ENCODE measurements at regions not wholly inside any gene's neighbourhood (a gene's known extent, or its start where the extent isn't known, plus 50 kb on each side); places are given as distances from the start of the nearest gene placed in this dataset.

DNA sequence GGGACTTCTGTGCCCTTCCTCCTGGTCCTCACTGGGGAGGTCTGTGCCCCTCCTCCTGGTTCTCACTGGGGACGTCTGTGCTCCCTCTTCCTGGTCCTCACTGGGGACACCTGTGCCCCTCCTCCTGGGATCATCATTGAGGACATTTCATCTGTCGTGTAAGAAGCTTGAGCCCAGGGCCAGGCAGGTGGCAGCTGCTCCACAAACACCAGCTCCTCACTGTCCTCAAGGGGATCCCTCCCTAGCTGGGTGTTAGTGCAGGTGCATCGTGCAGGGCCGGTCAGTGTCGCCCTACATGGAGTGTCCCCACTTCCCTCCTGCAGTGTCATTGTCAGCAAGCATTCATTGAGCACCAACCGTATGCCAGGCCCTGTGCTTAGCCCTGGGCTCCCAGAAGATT is 312.7 kb downstream of the PTPRU start:
- no peak for TF ChIP-seq JUND (IDR thresholded peaks at IDR 0.05; ENCODE audit: low read depth)
- in situ Hi-C loops (cut with HindIII; ENCODE audit: low pct_unique_long_range_greater_than_20kb, low sequenced_read_pairs): no loop called here
- DNase-seq (ENCODE audit: low read depth in 1 of 2, low spot score in 1 of 2): no peak

GRCh38 chr1:29548091-29548490 is 311.8 kb downstream of the PTPRU start:
- no peak for TF ChIP-seq JUND (IDR thresholded peaks at IDR 0.05; ENCODE audit: low read depth)
- no peak for DNase-seq (ENCODE audit: low read depth in 1 of 2, low spot score in 1 of 2)
- in situ Hi-C loops (cut with HindIII; ENCODE audit: low pct_unique_long_range_greater_than_20kb, low sequenced_read_pairs): no loop called here

GRCh38 chr1:29547300-29547699 is 311.0 kb downstream of the PTPRU start:
- in situ Hi-C loops (cut with HindIII; ENCODE audit: low pct_unique_long_range_greater_than_20kb, low sequenced_read_pairs): no loop called here
- no peak for TF ChIP-seq JUND (IDR thresholded peaks at IDR 0.05; ENCODE audit: low read depth)
- DNase-seq (ENCODE audit: low read depth in 1 of 2, low spot score in 1 of 2): no peak

- in situ Hi-C loops (cut with HindIII; ENCODE audit: low pct_unique_long_range_greater_than_20kb, low sequenced_read_pairs): no loop called here
- no peak for TF ChIP-seq JUND (IDR thresholded peaks at IDR 0.05; ENCODE audit: low read depth)
- no peak for DNase-seq (ENCODE audit: low read depth in 1 of 2, low spot score in 1 of 2)
Measured at GRCh38 chr1:29546496-29546895, 310.2 kb downstream of the PTPRU start.

GRCh38 chr1:29544406-29544805 is 308.1 kb downstream of the PTPRU start:
- no peak for TF ChIP-seq JUND (IDR thresholded peaks at IDR 0.05; ENCODE audit: low read depth)
- DNase-seq (ENCODE audit: low read depth in 1 of 2, low spot score in 1 of 2): no peak
- in situ Hi-C loops (cut with HindIII; ENCODE audit: low pct_unique_long_range_greater_than_20kb, low sequenced_read_pairs): no loop called here

DNA sequence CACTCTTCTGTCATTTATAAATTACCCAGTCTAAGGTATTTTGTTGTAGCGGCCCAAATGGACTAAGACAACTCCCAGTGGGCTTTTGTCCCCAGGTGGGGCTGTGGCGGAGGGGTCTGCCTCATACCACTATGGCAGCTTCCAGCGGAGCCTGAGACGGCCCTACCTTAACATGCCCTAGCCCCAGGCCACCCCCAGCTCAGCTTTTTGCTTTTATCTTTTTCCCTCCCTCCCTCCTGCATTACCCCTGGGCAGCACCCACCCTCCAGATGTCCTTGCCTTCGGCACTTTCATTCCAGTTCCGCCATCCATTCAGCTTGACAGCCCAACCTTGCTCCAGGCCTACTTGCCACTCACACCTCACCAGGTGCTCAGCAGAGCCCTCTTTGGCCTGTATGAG is 307.3 kb downstream of the PTPRU start:
- in situ Hi-C loops (cut with HindIII; ENCODE audit: low pct_unique_long_range_greater_than_20kb, low sequenced_read_pairs): no loop called here
- TF ChIP-seq JUND (IDR thresholded peaks at IDR 0.05; ENCODE audit: low read depth): no peak
- no peak for DNase-seq (ENCODE audit: low read depth in 1 of 2, low spot score in 1 of 2)

DNA sequence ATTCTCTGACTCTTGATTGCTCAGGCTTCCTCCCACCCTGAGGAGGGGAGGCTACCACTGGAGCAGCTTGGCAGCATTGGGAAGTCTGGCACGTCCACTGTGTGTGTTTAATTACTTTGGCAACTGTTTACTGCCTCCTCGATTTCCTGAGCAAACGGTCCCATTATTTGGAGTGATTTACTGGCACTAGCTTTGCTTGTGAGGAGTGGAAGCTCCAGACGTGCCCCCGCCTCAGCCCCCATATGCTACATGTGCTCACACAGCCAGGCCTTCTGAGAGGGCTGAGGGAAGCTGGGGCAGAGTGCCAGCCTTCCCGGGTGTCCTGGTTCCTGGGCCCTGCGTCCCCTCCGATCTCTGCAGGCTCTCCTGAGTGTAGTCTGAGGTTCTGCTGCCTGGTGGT is 306.2 kb downstream of the PTPRU start:
- DNase-seq (ENCODE audit: low read depth in 1 of 2, low spot score in 1 of 2): no peak
- no peak for TF ChIP-seq JUND (IDR thresholded peaks at IDR 0.05; ENCODE audit: low read depth)
- in situ Hi-C loops (cut with HindIII; ENCODE audit: low pct_unique_long_range_greater_than_20kb, low sequenced_read_pairs): no loop called here

GRCh38 chr1:29541631-29542030 is 305.3 kb downstream of the PTPRU start:
- no peak for TF ChIP-seq JUND (IDR thresholded peaks at IDR 0.05; ENCODE audit: low read depth)
- DNase-seq (ENCODE audit: low read depth in 1 of 2, low spot score in 1 of 2): no peak
- in situ Hi-C loops (cut with HindIII; ENCODE audit: low pct_unique_long_range_greater_than_20kb, low sequenced_read_pairs): no loop called here

GRCh38 chr1:29540801-29541357 is 304.6 kb downstream of the PTPRU start:
- no peak for TF ChIP-seq JUND (IDR thresholded peaks at IDR 0.05; ENCODE audit: low read depth)
- in situ Hi-C loops (cut with HindIII; ENCODE audit: low pct_unique_long_range_greater_than_20kb, low sequenced_read_pairs): no loop called here
- no peak for DNase-seq (ENCODE audit: low read depth in 1 of 2, low spot score in 1 of 2)

- in situ Hi-C loops (cut with HindIII; ENCODE audit: low pct_unique_long_range_greater_than_20kb, low sequenced_read_pairs): no loop called here
- DNase-seq (ENCODE audit: low read depth in 1 of 2, low spot score in 1 of 2): no peak
- TF ChIP-seq JUND (IDR thresholded peaks at IDR 0.05; ENCODE audit: low read depth): no peak
Measured at GRCh38 chr1:29539971-29540370, 303.6 kb downstream of the PTPRU start.

GRCh38 chr1:29538586-29538985 is 302.3 kb downstream of the PTPRU start:
- in situ Hi-C loops (cut with HindIII; ENCODE audit: low pct_unique_long_range_greater_than_20kb, low sequenced_read_pairs): no loop called here
- DNase-seq (ENCODE audit: low read depth in 1 of 2, low spot score in 1 of 2): no peak
- TF ChIP-seq JUND (IDR thresholded peaks at IDR 0.05; ENCODE audit: low read depth): no peak

- no peak for TF ChIP-seq JUND (IDR thresholded peaks at IDR 0.05; ENCODE audit: low read depth)
- DNase-seq (ENCODE audit: low read depth in 1 of 2, low spot score in 1 of 2): no peak
- in situ Hi-C loops (cut with HindIII; ENCODE audit: low pct_unique_long_range_greater_than_20kb, low sequenced_read_pairs): no loop called here
Measured at GRCh38 chr1:29532751-29533150, 296.4 kb downstream of the PTPRU start.

DNA sequence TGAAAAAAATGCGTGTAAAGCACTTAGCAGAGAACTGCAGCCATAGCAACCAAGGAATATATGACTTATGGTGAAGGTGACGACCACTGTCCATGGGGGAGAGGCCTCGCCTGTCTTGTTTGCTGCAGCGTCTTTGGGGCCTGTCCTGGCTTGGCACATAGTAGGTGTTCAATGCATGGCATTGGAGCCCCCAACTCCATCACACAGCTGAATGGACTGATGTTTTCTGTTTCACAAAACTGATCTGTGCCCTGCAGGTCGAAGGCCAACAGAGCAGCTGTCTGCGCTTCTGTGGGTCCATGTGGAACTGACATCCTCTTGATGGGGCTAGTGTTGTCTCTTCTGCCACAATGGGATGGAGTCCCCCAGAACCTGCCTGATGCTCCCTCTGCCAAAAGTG is 296.0 kb downstream of the PTPRU start:
- no peak for TF ChIP-seq JUND (IDR thresholded peaks at IDR 0.05; ENCODE audit: low read depth)
- no peak for DNase-seq (ENCODE audit: low read depth in 1 of 2, low spot score in 1 of 2)
- in situ Hi-C loops (cut with HindIII; ENCODE audit: low pct_unique_long_range_greater_than_20kb, low sequenced_read_pairs): no loop called here

DNA sequence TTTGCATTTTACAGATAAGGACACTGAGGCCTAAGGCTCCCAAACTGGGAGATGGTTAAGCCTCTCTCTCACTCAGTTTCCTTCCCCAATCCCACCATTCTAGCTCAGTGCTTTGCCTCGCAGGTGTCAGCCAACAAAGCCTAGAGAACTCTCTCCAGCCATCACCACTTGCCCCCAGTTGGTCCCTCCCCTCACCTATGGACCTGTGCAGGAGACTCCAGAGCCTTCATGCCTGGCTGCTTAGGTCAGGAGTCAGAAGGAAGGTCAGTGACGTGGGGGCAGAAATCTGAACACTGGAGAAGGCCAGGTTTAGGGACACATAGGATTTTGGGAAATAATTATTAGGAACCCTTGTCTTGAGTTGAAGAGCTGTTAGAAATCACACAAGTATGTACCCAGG is 295.3 kb downstream of the PTPRU start:
- in situ Hi-C loops (cut with HindIII; ENCODE audit: low pct_unique_long_range_greater_than_20kb, low sequenced_read_pairs): no loop called here
- no peak for DNase-seq (ENCODE audit: low read depth in 1 of 2, low spot score in 1 of 2)

More for the DNA sequence above, 295.3 kb downstream of the PTPRU start:
- no peak for TF ChIP-seq JUND (IDR thresholded peaks at IDR 0.05; ENCODE audit: low read depth)

Measured in T47D (cell line).